Erythroblast (primary cell): ENCODE measurements at regions not wholly inside any gene's neighbourhood (a gene's known extent, or its start where the extent isn't known, plus 50 kb on each side); places are given as distances from the start of the nearest gene placed in this dataset.

Experiments
- DNase-seq, 2 experiments: peaks; one replicate each; lab custom pipeline; 2025; lab: John Stamatoyannopoulos, UW
- GATA1 ChIP-seq: IDR thresholded peaks from 2 replicates; pipeline ENCODE4 v1.6.1; 2011; ENCODE audit warnings: low read depth, mild to moderate bottlenecking, control low read depth, low read length, moderate library complexity
- POLR2A ChIP-seq: IDR thresholded peaks from 2 replicates; pipeline ENCODE4 v1.6.1; 2011; ENCODE audit warnings: mild to moderate bottlenecking, low read length

DNA sequence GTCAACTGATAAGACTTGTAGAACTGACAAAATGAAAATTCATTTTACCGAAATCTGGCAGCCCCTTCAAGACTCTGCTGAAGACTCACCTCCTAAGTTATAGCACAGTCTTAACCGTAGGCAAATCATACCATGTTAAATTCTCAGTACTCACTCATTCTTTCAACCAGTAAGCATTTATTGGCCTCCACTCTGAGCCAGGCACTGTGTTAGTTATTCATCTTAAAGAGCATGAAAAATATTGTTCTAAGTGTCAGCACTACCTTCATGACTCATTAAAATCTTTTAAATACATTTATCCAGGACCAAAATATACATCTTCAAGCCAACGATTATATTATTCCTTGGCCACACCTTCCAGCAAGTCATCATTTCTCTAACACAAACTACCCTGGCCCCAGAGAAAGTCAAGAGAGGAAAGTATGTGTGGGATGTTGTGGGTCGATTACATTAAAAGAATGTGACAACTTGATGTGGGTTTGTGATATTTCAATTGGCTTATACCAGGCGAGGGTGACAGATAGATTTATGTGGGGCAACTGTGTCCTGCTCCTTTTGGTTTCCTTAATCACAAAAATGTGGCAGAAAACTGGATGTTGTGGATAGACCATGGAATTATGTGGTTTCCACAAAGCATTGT lies 55.0 kb downstream of the TMEM30B start:
- DNase-seq, result no peak

DNA sequence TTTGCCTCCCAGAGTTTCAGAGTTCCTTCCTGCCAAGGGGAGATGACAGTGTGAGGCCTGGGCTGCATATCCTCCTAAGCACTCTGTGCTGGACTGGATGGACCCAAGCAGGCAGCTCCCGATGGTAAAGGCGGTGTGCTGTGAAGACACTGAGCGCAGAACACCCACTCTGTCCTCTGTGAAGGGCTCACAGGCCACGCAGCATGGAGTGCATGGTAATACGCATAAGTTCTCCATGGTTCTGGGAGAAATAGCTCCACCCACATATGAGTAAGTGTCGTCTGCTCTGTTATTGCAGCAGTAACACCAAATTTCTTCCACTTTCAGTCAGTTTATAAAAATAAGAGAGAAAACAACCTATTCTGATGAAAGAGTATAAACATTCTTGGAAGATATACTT lies 55.8 kb downstream of the TMEM30B start:
- no peak for DNase-seq
- TF ChIP-seq GATA1 (no peak), POLR2A (no peak)

More for the DNA sequence above, 55.0 kb downstream of the TMEM30B start:
- TF ChIP-seq GATA1, result no peak
- no peak for TF ChIP-seq POLR2A

DNA sequence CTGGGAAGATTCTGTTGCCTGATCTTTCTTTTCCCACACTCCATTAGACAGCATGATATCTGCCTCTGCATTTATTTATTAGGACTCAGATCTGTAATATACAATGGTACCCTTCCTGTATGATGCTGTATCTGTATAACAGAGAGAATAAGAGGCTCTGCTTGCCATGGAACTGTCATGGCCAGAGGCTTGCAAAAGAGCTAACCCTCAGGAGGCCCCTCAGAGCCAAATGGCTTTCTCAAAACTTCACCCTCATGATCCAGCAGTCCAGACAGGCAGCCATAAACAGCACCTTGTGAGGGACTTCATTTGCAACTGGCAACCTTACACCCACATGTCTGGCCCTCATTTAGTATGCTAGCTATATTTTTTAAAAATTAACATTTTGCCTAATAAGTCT lies 57.6 kb downstream of the TMEM30B start:
- TF ChIP-seq POLR2A (no peak), GATA1 (no peak)

DNA sequence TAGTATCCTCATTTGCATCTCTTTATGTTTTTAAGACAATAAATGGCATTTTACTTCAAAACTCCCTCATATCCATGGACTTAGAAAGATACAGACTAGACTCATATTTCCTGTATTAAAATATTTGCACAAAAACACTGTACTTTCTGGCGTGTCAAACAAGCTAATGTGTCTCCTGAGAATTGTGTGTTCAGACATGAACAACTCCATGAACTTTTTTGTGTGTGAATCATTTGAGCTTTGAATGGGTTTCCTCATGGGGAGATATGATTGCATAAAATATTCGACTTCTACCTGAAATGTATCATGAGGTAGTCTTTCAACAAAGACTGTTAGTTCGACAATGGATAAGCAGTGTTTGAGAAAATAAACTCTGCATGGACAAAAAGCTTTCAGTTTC lies 58.8 kb downstream of the TMEM30B start:
- no peak for DNase-seq
- no peak for TF ChIP-seq POLR2A
- no peak for TF ChIP-seq GATA1

More for the DNA sequence above, 57.6 kb downstream of the TMEM30B start:
- DNase-seq, result no peak

DNA sequence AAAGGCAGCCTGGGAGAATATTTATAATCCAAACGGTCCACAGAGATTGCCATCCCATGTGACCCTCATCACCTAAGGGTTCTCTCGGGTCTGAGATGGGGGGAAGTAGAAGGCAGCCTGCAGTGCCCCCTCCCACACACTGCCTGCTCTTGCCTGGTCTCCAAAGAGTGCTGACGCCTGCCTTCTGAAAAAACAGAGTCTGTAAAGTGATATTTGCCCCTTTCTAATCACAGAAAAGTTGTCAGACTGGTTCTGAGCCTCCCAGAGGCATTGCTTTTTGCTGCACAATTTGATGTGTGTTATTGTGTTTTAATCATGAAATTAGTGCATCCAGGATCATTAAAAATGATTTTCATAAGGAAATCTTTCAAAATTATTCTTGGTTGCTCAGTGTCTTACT lies 59.2 kb downstream of the TMEM30B start:
- no peak for DNase-seq
- TF ChIP-seq GATA1, result no peak
- no peak for TF ChIP-seq POLR2A

DNA sequence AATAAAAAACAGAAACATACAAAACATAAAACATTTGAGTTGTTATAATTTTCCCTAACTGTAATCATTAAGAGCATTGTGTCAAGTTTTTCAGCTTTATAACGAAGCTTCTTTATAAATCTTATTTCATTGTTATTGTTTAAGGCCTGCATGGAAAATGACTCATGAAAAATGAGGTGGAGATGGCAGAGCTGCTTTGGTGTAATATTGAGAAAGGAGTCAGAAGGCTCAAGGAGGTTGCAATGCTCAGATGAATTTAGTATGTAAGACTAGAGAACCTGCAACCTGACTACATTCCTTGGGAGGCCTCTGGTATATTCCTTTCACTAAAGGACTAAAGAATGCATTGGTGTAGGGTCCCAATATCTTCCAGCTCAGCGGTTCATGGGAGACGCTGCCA lies 61.5 kb downstream of the TMEM30B start:
- TF ChIP-seq GATA1 (no peak), POLR2A (no peak)
- DNase-seq, result no peak

DNA sequence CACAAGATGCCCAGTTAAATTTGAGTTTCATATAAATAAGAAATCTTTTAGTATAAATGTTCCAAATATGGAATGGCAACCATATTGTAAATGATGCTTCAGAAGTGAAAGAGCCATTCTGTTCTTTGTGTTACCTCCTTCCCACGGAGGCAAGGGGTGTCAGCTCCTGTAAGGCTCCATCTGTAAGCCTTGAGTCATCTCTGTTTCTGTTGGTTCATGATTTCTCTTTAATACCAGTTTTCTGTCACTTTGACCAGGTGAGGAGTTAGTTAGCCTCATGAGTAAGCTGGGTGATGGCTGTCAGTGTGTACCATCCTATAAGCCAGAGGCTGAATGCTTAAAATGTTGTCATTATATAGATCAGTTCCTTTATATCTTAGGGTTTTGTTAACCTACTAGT lies 61.9 kb downstream of the TMEM30B start:
- TF ChIP-seq GATA1 (no peak), POLR2A (no peak)
- DNase-seq, result no peak

DNA sequence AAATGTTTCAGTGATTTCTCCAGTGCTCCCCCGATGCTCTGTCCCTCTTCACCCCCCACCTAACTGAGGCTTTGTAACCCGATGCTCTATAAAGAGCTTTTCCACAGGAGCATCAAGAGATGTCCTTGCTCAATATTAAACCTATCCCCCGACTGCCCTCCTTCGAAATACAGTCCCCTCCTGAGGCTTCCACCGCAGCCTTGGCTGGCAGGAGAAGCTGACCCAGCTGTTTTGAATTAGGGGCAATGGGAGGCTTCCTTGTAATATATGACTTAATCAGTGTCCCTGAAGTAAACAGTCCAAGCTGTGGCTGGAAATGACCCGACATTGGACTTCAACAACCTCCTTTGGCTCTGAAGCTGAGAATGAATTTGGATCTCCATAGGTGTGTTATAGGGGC lies 62.4 kb downstream of the TMEM30B start:
- TF ChIP-seq POLR2A (no peak), GATA1 (no peak)
- DNase-seq, result no peak

DNA sequence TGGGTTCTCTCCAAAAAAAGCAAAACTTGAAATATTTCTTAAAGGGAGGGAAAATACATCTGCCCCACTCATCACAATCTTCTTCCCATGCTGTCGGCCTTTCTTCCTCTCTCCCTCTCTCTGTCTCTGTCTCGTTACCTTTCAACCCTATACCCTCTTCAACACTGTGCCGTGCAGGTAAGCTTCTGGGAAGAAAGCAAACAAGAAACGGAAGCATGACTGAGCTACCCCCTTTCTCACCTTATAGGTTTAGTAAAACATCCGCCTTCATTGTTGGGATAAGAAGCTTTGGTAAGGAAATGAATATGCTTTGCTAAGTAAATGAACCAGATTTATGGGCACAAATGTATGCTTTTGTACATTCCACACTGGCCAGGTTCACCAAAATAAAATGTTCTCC lies 63.0 kb downstream of the TMEM30B start:
- DNase-seq, result no peak
- TF ChIP-seq GATA1 (no peak), POLR2A (no peak)

DNA sequence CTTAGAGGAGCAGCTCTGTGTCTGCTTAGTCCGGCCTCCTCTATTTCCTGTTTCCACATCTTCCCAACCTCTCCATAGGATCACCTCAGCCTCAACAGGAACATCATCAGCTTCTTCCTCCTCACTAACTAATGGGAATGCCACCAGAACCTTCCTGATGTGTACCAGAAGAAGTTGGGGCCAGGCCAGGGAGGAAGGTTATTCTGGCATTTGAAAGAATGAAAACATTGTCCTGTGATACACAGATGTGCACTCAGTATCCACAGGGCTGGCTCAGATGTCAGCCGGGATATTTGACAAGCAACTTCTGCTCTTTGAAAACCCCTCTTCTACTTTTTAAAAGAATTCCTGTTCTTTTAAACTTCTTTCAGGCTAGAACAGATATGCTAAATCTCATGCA lies 63.6 kb downstream of the TMEM30B start:
- TF ChIP-seq POLR2A (no peak), GATA1 (no peak)
- no peak for DNase-seq

DNA sequence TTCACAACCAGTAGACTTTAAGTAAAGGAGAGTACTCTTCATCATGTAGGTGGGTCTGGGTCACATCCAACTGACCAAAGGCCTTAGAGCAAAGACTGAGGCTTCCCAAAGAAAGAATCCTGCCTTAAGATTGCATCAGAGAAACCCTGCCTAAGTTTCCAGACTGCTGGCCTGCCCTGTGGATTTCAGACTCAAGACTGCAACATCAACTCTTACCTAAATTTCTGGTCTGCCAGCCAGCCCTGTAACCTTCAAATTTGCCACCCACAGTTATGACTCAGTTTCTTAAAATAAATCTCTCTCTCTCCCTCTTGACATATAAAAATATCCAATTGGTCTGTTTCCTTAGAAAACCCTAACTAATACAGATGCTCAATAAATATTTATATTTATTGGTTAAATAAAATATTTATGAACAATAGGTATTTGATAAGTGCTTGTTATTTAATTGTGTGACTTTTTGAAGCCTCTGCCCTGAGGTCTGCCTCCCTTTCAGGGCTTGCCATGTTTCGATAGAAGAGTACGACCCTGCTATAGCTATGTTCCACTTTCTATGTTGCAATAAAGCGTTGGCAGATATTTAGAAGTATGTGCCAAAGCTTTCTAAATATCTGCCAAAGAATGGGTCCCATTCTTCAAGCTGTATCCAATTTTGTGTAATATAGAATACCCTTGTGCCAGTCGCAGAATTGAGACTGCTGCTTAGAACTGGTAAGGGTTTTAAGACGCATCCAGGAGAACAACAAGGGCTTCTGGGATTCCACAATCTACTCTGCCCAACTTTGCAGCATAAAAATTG lies 65.7 kb downstream of the TMEM30B start:
- DNase-seq, result no peak
- TF ChIP-seq GATA1, result no peak
- TF ChIP-seq POLR2A, result no peak

DNA sequence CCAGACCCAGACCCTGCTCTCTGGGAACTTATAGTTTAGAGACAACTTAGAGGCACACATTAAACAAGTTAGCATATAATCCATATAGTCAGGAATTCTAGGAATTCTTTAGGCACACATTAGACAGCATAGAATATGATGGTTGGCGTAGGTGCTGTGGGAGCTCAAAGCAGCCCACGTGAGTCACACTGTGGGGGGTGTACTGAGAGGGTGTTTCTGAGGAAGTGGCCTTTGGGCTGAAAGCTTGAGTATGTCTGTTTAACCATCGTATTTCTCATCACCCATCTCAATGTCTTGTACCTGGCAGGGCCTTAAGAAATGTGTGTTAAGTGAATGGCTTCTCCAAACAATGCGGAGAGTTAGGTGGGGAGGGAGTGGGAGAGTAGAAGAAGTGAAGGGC lies 67.2 kb downstream of the TMEM30B start:
- no peak for DNase-seq
- TF ChIP-seq GATA1 (no peak), POLR2A (no peak)

DNA sequence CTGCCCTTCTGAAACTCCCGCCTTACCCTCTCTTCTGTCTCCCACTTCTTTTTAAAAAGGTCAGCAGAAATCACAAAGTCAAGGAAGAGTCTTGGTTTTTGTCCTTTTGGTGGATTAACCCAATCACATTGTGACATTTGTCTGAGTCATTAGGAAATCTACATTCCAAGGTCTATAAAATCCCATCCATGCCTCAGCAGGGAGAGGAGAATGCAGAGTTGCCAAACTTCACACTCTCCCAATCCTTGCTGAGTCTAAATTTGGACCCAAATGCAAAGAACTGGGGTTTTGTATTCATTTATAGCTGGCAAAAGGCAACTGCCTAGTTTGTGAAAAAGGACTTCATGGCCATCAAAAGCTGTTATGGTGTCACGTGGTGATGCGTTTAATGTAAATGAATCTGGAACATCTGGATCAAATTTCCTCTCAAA lies 67.9 kb downstream of the TMEM30B start:
- no peak for DNase-seq
- TF ChIP-seq GATA1 (no peak), POLR2A (no peak)

DNA sequence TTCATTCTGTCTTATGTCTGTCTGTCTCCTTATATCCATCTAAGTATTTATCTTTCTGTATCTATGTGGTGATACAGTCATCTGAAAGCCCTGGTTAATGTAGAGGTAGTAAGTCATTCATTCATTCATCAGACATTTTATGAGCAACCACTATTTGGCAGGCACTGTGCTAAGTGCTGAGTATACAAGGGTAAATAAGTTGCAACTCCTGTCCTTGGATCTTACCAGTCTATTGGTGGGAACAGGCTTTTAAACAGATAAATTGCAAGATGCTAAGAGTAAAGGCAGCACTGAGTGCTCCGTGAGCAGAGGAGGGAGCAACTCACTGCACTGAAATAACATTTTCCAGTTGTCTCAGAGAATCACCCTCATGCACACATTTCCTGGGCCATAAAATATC lies 68.6 kb downstream of the TMEM30B start:
- TF ChIP-seq POLR2A, result no peak
- no peak for TF ChIP-seq GATA1
- DNase-seq, result no peak
